K562 (cell line): ENCODE measurements at regions not wholly inside any gene's neighbourhood (a gene's known extent, or its start where the extent isn't known, plus 50 kb on each side); places are given as distances from the start of the nearest gene placed in this dataset.

ENCODE experiments used
- ATAC-seq: fragments of 200-7000 bp; cut with Tn5 transposase; 3 replicates; pipeline ENCODE4 v1.9.1; 2020; ENCODE audit warnings: moderate library complexity
- BruUV-seq: library from RNA; stranded (reverse); fragments of 400-500 nt; replicated peaks from 2 replicates; lab custom pipeline; 2021; lab: Mats Ljungman, UMichigan
- CTCF ChIA-PET: fragments of 300-600 bp; formaldehyde crosslinking; extraction: SDS; loops from one replicate; lab custom pipeline; 2021; ENCODE audit warnings: low intra/inter-chr PET ratio; lab: Yijun Ruan, JAX
- POLR2A ChIA-PET: fragments of 300-600, 350-650 bp; sonication (Branson Sonifier 250); formaldehyde crosslinking; extraction: SDS; loops from one replicate; lab custom pipeline; 2021; ENCODE audit warnings: antibody characterized with exemption, inconsistent platforms; lab: Yijun Ruan, JAX
- DNase-seq, 4 experiments: peaks; one replicate each; pipeline versions ENCODE4 v3.0.0 to v3.0.0-alpha.2; 2011 to 2018; ENCODE audit warnings: low spot score in 3 of 4, mixed read lengths in 3 of 4; ENCODE audit errors: extremely low read depth in 1 of 4
- FAIRE-seq: peaks from 2 replicates; lab custom pipeline; 2011; peaks lifted over from hg19 to GRCh38; lab: Jason Lieb, UNC
- H2AFZ ChIP-seq: 2 replicates; pipeline ENCODE4 v1.6.0; 2011; ENCODE audit warnings: low read depth, low read length, control low read depth, inconsistent platforms
- H3K27ac ChIP-seq: fragments of 200-600 bp; 3 replicates; pipeline ENCODE4 v1.8.0; 2011; ENCODE audit warnings: low read depth, mild to moderate bottlenecking, control low read depth, inconsistent platforms, low read length, moderate library complexity, mixed read lengths; ENCODE audit errors: extremely low read depth
- H3K27me3 ChIP-seq, 2 experiments: fragments of 300-600 bp in 1 of 2; 2 replicates in 1 of 2; 3 replicates in 1 of 2; pipeline versions ENCODE4 v1.6.0 to v1.8.0; 2011; ENCODE audit warnings: inconsistent platforms in 2 of 2, low read length in 2 of 2, mild to moderate bottlenecking in 1 of 2, mixed read lengths in 1 of 2, moderate library complexity in 1 of 2; ENCODE audit not compliant: control insufficient read depth in 2 of 2, insufficient read depth in 2 of 2
- H3K36me3 ChIP-seq: fragments of 300-600 bp; 3 replicates; pipeline ENCODE4 v1.8.0; 2011; ENCODE audit warnings: mild to moderate bottlenecking, low read length, inconsistent platforms; ENCODE audit not compliant: control insufficient read depth, insufficient read depth
- H3K4me1 ChIP-seq, 2 experiments: fragments of 200-600 bp in 1 of 2; replicated peaks in 1 of 2; 2 replicates in 1 of 2; 3 replicates in 1 of 2; pipeline versions ENCODE4 v1.5.1 to v1.8.0; 2011; ENCODE audit warnings: inconsistent platforms in 2 of 2, low read length in 2 of 2, mild to moderate bottlenecking in 1 of 2, mixed read lengths in 1 of 2, moderate library complexity in 1 of 2; ENCODE audit not compliant: control insufficient read depth in 2 of 2, insufficient read depth in 2 of 2
- H3K4me2 ChIP-seq: 2 replicates; pipeline ENCODE4 v1.6.1; 2011; ENCODE audit warnings: low read length, control low read depth, inconsistent platforms, mixed read lengths; ENCODE audit not compliant: insufficient read depth
- H3K4me3 ChIP-seq: fragments of 200-600 bp; sonication (generic), shearing (Covaris generic); 2 replicates; pipeline ENCODE4 v1.5.1; 2016; ENCODE audit warnings: control low read depth, inconsistent platforms
- H3K79me2 ChIP-seq: fragments of 200-600 bp; 3 replicates; pipeline ENCODE4 v1.8.0; 2011; ENCODE audit warnings: low read length, inconsistent platforms; ENCODE audit not compliant: control insufficient read depth, insufficient read depth
- H3K9ac ChIP-seq, 2 experiments: 2 replicates each; pipeline versions ENCODE4 v1.6.0 to v1.6.1; 2011; ENCODE audit warnings: low read depth in 2 of 2, low read length in 2 of 2, control low read depth in 1 of 2, inconsistent platforms in 1 of 2, mild to moderate bottlenecking in 1 of 2, mixed read lengths in 1 of 2; ENCODE audit not compliant: insufficient read depth in 1 of 2
- H3K9me1 ChIP-seq: one replicate; pipeline ENCODE4 v1.6.0; 2011; ENCODE audit warnings: inconsistent platforms, mild to moderate bottlenecking, low read length, moderate library complexity; ENCODE audit not compliant: control insufficient read depth, insufficient read depth
- H3K9me3 ChIP-seq: replicated peaks from 2 replicates; pipeline ENCODE4 v1.5.1; 2011; ENCODE audit warnings: low read depth, low read length, inconsistent platforms; ENCODE audit not compliant: control insufficient read depth, insufficient read depth
- H4K20me1 ChIP-seq: replicated peaks from 2 replicates; pipeline ENCODE4 v1.6.1; 2011; ENCODE audit warnings: low read length, inconsistent platforms, mixed read lengths; ENCODE audit not compliant: control insufficient read depth, insufficient read depth
- CEBPB ChIP-seq: fragments of 450-650 bp; IDR thresholded peaks from 2 replicates; pipeline ENCODE4 v1.6.1; 2016; ENCODE audit warnings: missing genetic modification characterization, missing compliant biosample characterization
- E2F3 ChIP-seq: fragments of 250-450 bp; sonication (Bioruptor Pico); IDR thresholded peaks from 2 replicates; pipeline ENCODE4 v1.4.0; 2020; ENCODE audit warnings: mild to moderate bottlenecking
- FOXJ2 ChIP-seq: fragments of 200-800 bp; sonication (Bioruptor generic); IDR thresholded peaks from 2 replicates; pipeline ENCODE4 v1.6.1; 2016; ENCODE audit warnings: missing genetic modification characterization, missing compliant biosample characterization
- NBN ChIP-seq: fragments of 450-650 bp; IDR thresholded peaks from 2 replicates; pipeline ENCODE4 v1.6.1; 2016; ENCODE audit warnings: low read depth, mild to moderate bottlenecking
- NR2C2 ChIP-seq, 2 experiments: fragments of 200-800 bp in 1 of 2; sonication (Bioruptor generic) in 1 of 2; sonication (generic) in 1 of 2; formaldehyde crosslinking in 1 of 2; IDR thresholded peaks; 2 replicates each; pipeline versions ENCODE4 v1.6.1 to v1.8.0; 2016 to 2022; ENCODE audit warnings: mild to moderate bottlenecking in 1 of 2, missing compliant biosample characterization in 1 of 2, missing genetic modification characterization in 1 of 2, missing genetic modification reagents in 1 of 2
- PHF20 ChIP-seq: fragments of 450-650 bp; IDR thresholded peaks from 2 replicates; pipeline ENCODE4 v1.6.1; 2018; ENCODE audit not compliant: partially characterized antibody
- PML ChIP-seq: IDR thresholded peaks from 2 replicates; pipeline ENCODE4 v1.6.1; 2012; ENCODE audit warnings: low read length, inconsistent platforms
- POU5F1 ChIP-seq: fragments of 150-350 bp; IDR thresholded peaks from 2 replicates; pipeline ENCODE4 v1.6.1; 2014; ENCODE audit warnings: borderline replicate concordance, low read length, low read depth, mild to moderate bottlenecking; ENCODE audit not compliant: partially characterized antibody
- RBM34 ChIP-seq: fragments of 200-400 bp; formaldehyde crosslinking; IDR thresholded peaks from 2 replicates; pipeline ENCODE4 v1.6.1; 2018; ENCODE audit warnings: low read length, borderline replicate concordance; ENCODE audit not compliant: insufficient read depth
- ZNF785 ChIP-seq: fragments of 250-450 bp; sonication (Bioruptor Pico); IDR thresholded peaks from 2 replicates; pipeline ENCODE4 v1.4.0; 2020; ENCODE audit warnings: mild to moderate bottlenecking
- WGBS: fragments of 100-300 bp; shearing (Covaris generic); methylation state at CpG from one replicate; pipeline ENCODE4 v1.1.6; 2016; ENCODE audit warnings: low coverage, mixed read lengths; ENCODE audit not compliant: insufficient coverage; ENCODE audit errors: missing lambda C conversion rate; 5-methylcytosine and 5-hydroxymethylcytosine counted together
- in situ Hi-C: fragments of 300-500 bp; cut with MboI; formaldehyde crosslinking; loops from 4 replicates; pipeline ENCODE4 v1.15.0; 2018; ENCODE audit warnings: inconsistent platforms, mixed read lengths
- intact Hi-C: fragments of 100-400 bp; cut with micrococcal nuclease; formaldehyde crosslinking; loops from 2 replicates; pipeline ENCODE4 v1.14.2; 2022
- TF ChIP-seq, protein P1 (sequence below): fragments of 450-650 bp; IDR thresholded peaks from 2 replicates; pipeline ENCODE4 v1.6.1; 2016; ENCODE audit warnings: mild to moderate bottlenecking
- TF ChIP-seq, protein P2 (sequence below), 2 experiments: fragments of 450-650 bp; conservative IDR thresholded peaks; 2 replicates each; pipeline ENCODE4 v1.6.1; 2017; ENCODE audit warnings: mild to moderate bottlenecking in 2 of 2, moderate library complexity in 2 of 2

DNA sequence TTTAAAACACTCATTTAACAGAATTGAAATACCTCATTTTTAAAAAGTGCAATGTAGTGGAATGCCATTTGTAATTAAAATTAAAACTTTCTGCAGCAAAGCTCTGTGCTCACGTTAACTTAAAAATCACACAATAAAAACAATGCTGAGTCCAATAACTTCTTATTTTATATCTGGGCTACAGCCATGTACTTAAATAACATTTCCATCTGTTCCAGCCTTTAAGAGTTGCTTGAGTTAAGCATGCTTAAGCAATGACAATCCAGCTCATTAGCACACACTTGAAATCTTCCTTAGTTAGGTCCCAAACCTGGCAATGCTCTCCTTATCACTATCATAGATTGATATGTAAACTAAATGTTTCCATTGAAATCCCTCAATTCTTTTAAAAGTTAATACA, 132.3 kb upstream of the CDH12 start:
- POLR2A ChIA-PET, result no interaction called here
- no peaks in the 10 kb centered on the region; the same call in 1 of the 2 replicates for H3K9me3 ChIP-seq

More for the DNA sequence above, 132.3 kb upstream of the CDH12 start:
- Histone ChIP-seq H3K4me1 (no peaks in the 10 kb centered on the region), H3K9ac (no peak overlapping the region), H3K4me3 (no peak overlapping the region), H2AFZ (no peak overlapping the region), H3K79me2 (no peaks in the 10 kb centered on the region), H4K20me1 (no peaks in the 10 kb centered on the region), H3K27ac (no peak overlapping the region), H3K9me1 (no peaks in the 10 kb centered on the region), H3K4me2 (no peak overlapping the region), H3K27me3 (no peaks in the 10 kb centered on the region)
- WGBS, result 4% methylated on average over 1 of the region's 1 CpG
- FAIRE-seq, result no peak
- CTCF ChIA-PET, result no interaction called here
- in situ Hi-C loops, result no loop called here
- BruUV-seq, result no TSS peak
- no peak for DNase-seq
- no peak for ATAC-seq
- TF ChIP-seq FOXJ2, result no peak
- TF ChIP-seq RBM34, result no peak
- no peak for TF ChIP-seq ZNF785 (CRISPR knock-in tag)
- no peak for TF ChIP-seq PML
- TF ChIP-seq NBN, result no peak
- TF ChIP-seq PHF20, result no peak
- TF ChIP-seq, protein P1, sequence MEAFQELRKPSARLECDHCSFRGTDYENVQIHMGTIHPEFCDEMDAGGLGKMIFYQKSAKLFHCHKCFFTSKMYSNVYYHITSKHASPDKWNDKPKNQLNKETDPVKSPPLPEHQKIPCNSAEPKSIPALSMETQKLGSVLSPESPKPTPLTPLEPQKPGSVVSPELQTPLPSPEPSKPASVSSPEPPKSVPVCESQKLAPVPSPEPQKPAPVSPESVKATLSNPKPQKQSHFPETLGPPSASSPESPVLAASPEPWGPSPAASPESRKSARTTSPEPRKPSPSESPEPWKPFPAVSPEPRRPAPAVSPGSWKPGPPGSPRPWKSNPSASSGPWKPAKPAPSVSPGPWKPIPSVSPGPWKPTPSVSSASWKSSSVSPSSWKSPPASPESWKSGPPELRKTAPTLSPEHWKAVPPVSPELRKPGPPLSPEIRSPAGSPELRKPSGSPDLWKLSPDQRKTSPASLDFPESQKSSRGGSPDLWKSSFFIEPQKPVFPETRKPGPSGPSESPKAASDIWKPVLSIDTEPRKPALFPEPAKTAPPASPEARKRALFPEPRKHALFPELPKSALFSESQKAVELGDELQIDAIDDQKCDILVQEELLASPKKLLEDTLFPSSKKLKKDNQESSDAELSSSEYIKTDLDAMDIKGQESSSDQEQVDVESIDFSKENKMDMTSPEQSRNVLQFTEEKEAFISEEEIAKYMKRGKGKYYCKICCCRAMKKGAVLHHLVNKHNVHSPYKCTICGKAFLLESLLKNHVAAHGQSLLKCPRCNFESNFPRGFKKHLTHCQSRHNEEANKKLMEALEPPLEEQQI, result no peak
- TF ChIP-seq POU5F1, result no peak
- TF ChIP-seq NR2C2 (CRISPR knock-in tag; IDR thresholded peaks at IDR 0.05), result no peak
- no peak for TF ChIP-seq NR2C2 (tag; IDR thresholded peaks at IDR 0.05)
- TF ChIP-seq CEBPB (tag), result no peak
- no peak for TF ChIP-seq E2F3 (CRISPR knock-in tag)
- TF ChIP-seq, protein P2, sequence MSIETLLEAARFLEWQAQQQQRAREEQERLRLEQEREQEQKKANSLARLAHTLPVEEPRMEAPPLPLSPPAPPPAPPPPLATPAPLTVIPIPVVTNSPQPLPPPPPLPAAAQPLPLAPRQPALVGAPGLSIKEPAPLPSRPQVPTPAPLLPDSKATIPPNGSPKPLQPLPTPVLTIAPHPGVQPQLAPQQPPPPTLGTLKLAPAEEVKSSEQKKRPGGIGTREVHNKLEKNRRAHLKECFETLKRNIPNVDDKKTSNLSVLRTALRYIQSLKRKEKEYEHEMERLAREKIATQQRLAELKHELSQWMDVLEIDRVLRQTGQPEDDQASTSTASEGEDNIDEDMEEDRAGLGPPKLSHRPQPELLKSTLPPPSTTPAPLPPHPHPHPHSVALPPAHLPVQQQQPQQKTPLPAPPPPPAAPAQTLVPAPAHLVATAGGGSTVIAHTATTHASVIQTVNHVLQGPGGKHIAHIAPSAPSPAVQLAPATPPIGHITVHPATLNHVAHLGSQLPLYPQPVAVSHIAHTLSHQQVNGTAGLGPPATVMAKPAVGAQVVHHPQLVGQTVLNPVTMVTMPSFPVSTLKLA (conservative IDR thresholded peaks at IDR 0.05), result no peak
- TF ChIP-seq, all 486 proteins: peak for 0
- intact Hi-C loops, result no loop called here
- H3K36me3 ChIP-seq, result no peaks in the 10 kb centered on the region
